ENCODE measurements at regions not wholly inside any gene's neighbourhood (a gene's known extent, or its start where the extent isn't known, plus 50 kb on each side); places are given as distances from the start of the nearest gene placed in this dataset.
"Not testable (repeated sequence)": the region's sequence is repeated elsewhere in the genome, so short reads cannot be mapped to it uniquely, and the experiment has no call there.

GRCh38 chr10:55740767-55741166 lies 620.3 kb downstream of the ZWINT start:
- not testable (repeated sequence) for TF ChIP-seq CTCF, POLR2A, POLR2AphosphoS5 (IDR thresholded peaks at IDR 0.05)

All from prostate gland (tissue), 2 donors.